SJSA1 (cell line): ENCODE measurements at regions not wholly inside any gene's neighbourhood (a gene's known extent, or its start where the extent isn't known, plus 50 kb on each side); places are given as distances from the start of the nearest gene placed in this dataset.
"Not testable (repeated sequence)": the region's sequence is repeated elsewhere in the genome, so short reads cannot be mapped to it uniquely, and the experiment has no call there.

Experiments
- DNase-seq, 2 experiments: peaks; one replicate each; pipeline ENCODE4 v3.0.0-alpha.2; 2015 to 2020; ENCODE audit warnings: low spot score in 2 of 2, low read depth in 1 of 2
- H3K27ac ChIP-seq: fragments of 250-450 bp; sonication (Bioruptor Pico); 2 replicates; pipeline ENCODE4 v1.5.1; 2020; ENCODE audit warnings: mild to moderate bottlenecking, moderate library complexity
- H3K27me3 ChIP-seq: fragments of 250-450 bp; sonication (Bioruptor Pico); replicated peaks from 2 replicates; pipeline ENCODE4 v1.5.1; 2020; ENCODE audit warnings: mild to moderate bottlenecking, moderate library complexity
- H3K36me3 ChIP-seq: fragments of 250-450 bp; sonication (Bioruptor Pico); 2 replicates; pipeline ENCODE4 v1.5.1; 2020; ENCODE audit warnings: mild to moderate bottlenecking
- H3K4me1 ChIP-seq: fragments of 250-450 bp; sonication (Bioruptor Pico); replicated peaks from 2 replicates; pipeline ENCODE4 v1.6.1; 2021; ENCODE audit warnings: mild to moderate bottlenecking
- H3K4me3 ChIP-seq: fragments of 250-450 bp; sonication (Bioruptor Pico); 2 replicates; pipeline ENCODE4 v1.5.1; 2020; ENCODE audit warnings: mild to moderate bottlenecking
- H3K9me3 ChIP-seq: fragments of 250-450 bp; sonication (Bioruptor Pico); replicated peaks from 2 replicates; pipeline ENCODE4 v1.5.1; 2020; ENCODE audit warnings: mild to moderate bottlenecking

DNA sequence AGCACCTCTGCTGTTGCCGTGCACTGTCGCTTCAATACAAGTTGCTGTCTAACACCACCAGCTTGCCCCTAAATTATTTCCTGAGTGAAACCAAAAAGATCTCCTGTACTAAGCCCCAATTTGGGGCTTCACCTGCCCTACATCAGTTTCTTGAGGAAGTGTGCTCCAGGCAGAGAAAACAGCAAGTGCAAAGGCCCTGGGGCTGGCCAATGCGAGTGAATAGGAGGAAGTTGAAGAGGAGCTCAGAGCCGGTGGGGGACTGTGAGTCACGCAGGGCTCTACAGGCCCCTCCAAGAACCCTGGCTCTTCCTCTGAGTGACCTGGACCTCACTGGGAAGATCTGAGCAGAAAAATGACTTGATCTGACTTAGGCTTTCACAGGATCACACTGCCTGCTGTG lies 117.2 kb downstream of the IPO8 start:
- H3K4me1 ChIP-seq = no peaks in the 10 kb centered on the region
- H3K36me3 ChIP-seq = no peaks in the 10 kb centered on the region
- H3K4me3 ChIP-seq = no peak overlapping the region
- no peaks in the 10 kb centered on the region for H3K9me3 ChIP-seq
- H3K27ac ChIP-seq = no peak overlapping the region
- no peak for DNase-seq
- H3K27me3 ChIP-seq = no peaks in the 10 kb centered on the region

DNA sequence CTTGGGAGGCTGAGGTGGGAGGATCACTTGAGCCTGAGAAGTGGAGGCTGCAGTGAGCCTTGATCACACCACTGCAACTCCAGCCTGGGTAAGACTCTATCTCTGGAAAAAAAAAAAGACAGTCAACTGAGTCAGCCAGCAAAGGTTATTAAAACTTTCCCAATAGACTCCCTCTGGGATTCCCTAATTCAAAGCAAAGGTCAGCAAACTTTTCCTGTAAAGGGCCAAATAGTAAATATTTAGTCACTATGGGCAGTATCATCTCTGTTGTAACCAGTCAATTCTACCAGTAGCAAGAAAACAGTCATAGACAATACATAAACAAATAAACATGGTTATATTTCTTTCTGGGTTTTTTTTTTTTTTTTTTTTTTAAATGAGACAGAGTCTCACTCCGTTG lies 122.5 kb downstream of the IPO8 start:
- Histone ChIP-seq H3K4me1 (no peaks in the 10 kb centered on the region), H3K4me3 (no peak overlapping the region), H3K36me3 (no peaks in the 10 kb centered on the region), H3K27ac (no peak overlapping the region), H3K27me3 (no peaks in the 10 kb centered on the region), H3K9me3 (no peaks in the 10 kb centered on the region)
- no peak for DNase-seq

DNA sequence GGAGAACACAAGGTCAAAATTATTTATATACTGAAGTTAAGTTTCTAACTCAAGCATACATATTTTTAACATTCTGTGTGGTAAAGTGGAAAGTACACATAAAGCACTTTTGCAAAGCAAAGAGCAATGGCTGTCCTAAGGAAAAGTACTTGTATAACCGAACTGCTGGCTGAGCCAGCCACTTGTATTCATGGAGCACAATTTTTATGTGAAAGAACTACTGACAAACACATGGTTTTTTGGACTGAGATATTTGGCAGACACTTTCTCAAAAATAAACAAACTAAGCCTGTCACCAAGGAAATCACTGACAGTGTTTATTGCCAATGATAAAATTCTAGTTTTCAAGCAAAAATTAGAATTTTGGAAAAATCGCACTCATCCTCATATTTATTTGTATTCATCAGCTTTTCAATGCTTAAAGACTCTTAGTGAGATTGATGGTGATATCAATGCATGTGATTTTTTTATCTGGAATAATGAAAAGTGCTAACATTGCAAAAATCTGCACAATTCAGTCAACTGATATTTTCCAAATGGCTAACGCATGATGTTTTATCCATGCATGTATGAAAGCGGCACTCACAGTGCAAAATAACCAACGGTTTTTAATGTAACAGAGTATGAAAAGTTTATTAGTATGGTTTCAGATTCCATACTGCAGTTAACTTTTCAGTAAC lies 125.3 kb downstream of the IPO8 start:
- no peak for DNase-seq
- H3K27ac ChIP-seq = no peak overlapping the region
- H3K4me3 ChIP-seq = no peak overlapping the region
- no peaks in the 10 kb centered on the region for H3K9me3 ChIP-seq
- no peaks in the 10 kb centered on the region for H3K27me3 ChIP-seq
- H3K36me3 ChIP-seq = no peaks in the 10 kb centered on the region
- no peaks in the 10 kb centered on the region for H3K4me1 ChIP-seq

DNA sequence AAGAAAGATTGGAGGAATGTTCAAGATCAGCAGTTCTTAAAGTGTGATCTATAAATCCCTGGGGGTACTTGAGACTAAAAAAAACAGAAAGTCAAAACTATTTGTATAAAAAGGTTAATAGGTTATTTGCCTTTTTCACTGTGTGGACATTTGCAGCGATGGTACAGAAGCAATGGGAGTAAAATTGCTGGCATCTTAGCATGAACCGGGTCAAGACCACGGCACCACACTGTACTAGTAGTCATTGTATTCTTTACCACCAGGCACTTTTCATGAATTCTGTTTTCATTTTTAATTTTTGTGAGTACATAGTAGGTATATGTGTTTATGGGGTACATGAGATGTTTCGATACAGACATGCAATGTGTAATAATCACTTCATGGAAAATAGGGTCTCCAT lies 126.2 kb downstream of the IPO8 start:
- H3K9me3 ChIP-seq = no peaks in the 10 kb centered on the region
- no peaks in the 10 kb centered on the region for H3K27me3 ChIP-seq
- H3K36me3 ChIP-seq = no peaks in the 10 kb centered on the region

DNA sequence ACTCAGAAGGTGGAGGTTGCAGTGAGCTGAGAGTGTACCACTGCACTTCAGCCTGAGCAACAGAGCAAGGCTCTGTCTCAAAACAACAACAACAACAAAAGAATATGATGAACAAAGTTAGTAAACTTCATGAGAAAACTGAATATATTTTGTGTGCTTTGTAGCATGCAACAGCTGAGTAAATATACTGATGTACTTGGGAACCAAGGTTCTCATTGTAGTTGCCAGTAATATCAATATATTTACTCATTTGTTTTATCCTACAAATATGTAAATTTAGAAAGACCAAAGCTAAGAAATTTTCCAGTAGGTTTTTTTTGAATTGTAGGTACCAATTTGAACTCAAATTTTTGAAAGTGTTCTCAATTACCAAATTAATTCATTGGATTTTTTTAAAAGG lies 127.2 kb downstream of the IPO8 start:
- Histone ChIP-seq H3K4me3 (no peak overlapping the region), H3K36me3 (no peaks in the 10 kb centered on the region), H3K9me3 (no peaks in the 10 kb centered on the region), H3K27ac (no peak overlapping the region), H3K4me1 (no peaks in the 10 kb centered on the region), H3K27me3 (no peaks in the 10 kb centered on the region)
- no peak for DNase-seq

More for the DNA sequence above, 126.2 kb downstream of the IPO8 start:
- Histone ChIP-seq H3K4me3 (no peak overlapping the region), H3K4me1 (no peaks in the 10 kb centered on the region), H3K27ac (no peak overlapping the region)
- no peak for DNase-seq

DNA sequence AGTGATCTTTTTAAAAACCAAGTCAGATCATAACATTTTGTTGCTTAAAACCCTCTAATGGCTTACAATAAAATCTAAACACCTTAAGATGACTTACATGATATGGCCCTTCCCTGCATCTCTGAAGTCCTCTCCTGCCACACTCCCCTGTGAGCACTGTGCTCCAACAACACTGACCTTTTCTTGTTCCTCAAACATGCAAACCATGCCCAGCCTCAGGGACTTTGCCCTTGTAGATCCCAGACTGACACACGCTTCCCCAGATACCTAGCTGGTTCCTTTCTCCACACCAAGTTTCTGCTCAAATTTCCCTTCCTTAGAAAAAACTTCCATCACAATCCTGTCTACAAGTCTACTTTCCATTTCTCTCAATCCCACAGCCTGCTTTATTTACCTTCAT lies 128.6 kb downstream of the IPO8 start:
- no peaks in the 10 kb centered on the region for H3K9me3 ChIP-seq
- no peaks in the 10 kb centered on the region for H3K4me1 ChIP-seq
- no peak overlapping the region for H3K4me3 ChIP-seq
- no peaks in the 10 kb centered on the region for H3K36me3 ChIP-seq
- no peaks in the 10 kb centered on the region for H3K27me3 ChIP-seq
- no peak overlapping the region for H3K27ac ChIP-seq
- no peak for DNase-seq

DNA sequence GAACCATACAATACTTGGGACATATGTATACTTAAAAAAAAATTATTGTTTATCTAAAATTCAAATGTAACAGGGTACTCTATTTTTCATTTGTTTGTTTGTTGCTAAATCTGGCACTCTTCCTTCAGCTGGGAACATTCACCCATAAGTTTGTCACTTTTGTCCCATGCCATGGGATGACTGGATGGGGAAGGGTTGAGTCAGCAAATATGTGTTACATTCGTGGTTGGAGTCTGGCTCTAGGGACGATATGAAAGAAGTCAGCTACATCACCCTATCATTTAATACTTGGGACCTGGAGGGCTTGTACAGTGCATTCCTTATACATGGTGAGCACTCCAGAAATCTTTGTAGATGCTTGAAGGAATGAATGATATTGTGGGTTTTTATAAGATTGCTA lies 131.3 kb downstream of the IPO8 start:
- no peaks in the 10 kb centered on the region for H3K9me3 ChIP-seq
- H3K4me1 ChIP-seq = no peaks in the 10 kb centered on the region
- no peaks in the 10 kb centered on the region for H3K36me3 ChIP-seq
- DNase-seq = no peak
- no peaks in the 10 kb centered on the region for H3K27me3 ChIP-seq
- no peak overlapping the region for H3K27ac ChIP-seq
- no peak overlapping the region for H3K4me3 ChIP-seq

DNA sequence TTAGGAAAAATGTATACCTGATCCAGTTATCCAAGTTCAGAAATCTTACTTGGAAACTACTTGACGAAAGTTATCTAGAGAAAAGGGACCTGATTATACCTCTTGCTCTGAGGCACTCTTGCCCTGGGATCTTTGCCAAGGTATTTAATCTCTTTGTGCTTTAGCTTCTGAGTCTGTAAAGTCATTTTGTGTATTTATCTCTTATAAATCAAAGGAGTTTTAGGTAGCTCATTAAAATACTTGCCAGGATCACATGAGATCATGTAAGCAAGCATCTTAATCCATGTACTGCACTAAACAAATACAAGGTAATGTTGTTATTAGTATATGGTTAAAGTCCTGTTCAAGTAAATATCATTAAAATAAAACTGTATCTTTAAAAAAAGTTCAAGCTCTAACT lies 147.5 kb downstream of the IPO8 start:
- no peaks in the 10 kb centered on the region for H3K9me3 ChIP-seq
- H3K4me3 ChIP-seq = no peak overlapping the region
- no peak for DNase-seq
- no peaks in the 10 kb centered on the region for H3K4me1 ChIP-seq
- no peaks in the 10 kb centered on the region for H3K27me3 ChIP-seq
- H3K36me3 ChIP-seq = no peaks in the 10 kb centered on the region
- H3K27ac ChIP-seq = no peak overlapping the region

DNA sequence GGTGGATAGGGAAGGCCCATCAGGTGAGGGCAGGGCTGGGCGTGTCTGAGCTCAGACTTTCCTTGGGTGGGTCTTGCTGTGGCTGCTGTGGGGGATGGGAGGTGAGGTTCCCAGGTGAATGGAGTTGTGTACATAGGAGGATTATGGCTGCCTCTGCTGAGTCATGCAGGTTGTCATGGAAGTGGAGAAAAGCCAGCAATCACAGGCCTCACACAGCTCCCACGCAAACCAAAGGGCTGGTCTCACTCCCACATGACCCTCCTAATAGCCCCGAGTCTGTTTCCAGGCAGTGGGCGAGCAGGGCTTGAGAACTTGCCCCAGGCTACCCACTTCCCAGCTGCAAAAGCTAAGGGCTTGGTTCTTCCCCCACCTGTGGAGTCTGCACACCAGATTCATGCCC lies 149.5 kb downstream of the IPO8 start:
- Histone ChIP-seq H3K4me3 (no peak overlapping the region), H3K4me1 (no peaks in the 10 kb centered on the region), H3K27me3 (no peaks in the 10 kb centered on the region), H3K36me3 (no peaks in the 10 kb centered on the region), H3K27ac (no peak overlapping the region), H3K9me3 (0 out of 2 replicates have a peak, but pooled peaks cover 1% of the 10 kb centered on the region)
- no peak for DNase-seq

DNA sequence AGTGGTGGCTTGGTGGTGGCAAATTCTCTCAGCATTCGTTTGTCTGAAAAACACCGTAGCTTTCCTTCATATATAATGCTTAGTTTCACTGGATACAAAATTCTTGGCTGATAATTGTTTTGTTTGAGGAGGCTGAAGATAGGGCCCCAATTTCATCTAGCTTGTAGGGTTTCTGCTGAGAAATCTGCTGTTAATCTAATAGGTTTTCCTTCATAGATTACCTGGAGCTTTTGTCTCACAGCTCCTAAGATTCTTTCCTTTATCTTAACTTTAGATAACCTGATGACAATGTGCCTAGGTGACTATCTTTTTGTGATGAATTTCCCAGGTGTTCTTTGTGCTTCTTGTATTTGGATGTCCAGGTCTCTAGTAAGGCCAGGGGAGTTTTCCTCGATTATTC lies 151.0 kb downstream of the IPO8 start:
- H3K27ac ChIP-seq, H3K4me1 ChIP-seq, H3K4me3 ChIP-seq, H3K9me3 ChIP-seq, DNase-seq, H3K36me3 ChIP-seq, H3K27me3 ChIP-seq: not testable (repeated sequence)

DNA sequence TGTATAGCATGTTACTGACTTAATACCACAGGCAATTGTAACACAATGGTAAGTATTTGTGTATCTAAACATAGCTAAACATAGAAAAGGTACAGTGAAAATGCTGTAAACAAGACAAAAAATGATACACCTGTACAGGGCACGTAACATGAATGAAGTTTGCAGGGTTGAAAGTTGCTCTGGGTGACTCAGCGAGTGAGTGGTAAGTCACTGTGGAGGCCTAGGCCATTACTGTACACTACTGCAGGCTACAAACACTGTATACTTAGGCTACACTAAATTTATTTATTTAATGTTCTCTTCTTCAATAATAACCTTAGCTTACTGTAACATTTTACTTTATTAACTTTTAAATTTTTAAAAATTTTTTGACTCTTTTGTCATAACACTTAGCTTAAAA lies 158.4 kb downstream of the IPO8 start:
- Histone ChIP-seq H3K36me3 (no peaks in the 10 kb centered on the region), H3K4me1 (peaks cover 16% of the 10 kb centered on the region), H3K9me3 (0 out of 2 replicates have a peak, but pooled peaks cover 3% of the 10 kb centered on the region), H3K27ac (no peak overlapping the region), H3K4me3 (no peak overlapping the region), H3K27me3 (no peaks in the 10 kb centered on the region)
- DNase-seq = no peak

DNA sequence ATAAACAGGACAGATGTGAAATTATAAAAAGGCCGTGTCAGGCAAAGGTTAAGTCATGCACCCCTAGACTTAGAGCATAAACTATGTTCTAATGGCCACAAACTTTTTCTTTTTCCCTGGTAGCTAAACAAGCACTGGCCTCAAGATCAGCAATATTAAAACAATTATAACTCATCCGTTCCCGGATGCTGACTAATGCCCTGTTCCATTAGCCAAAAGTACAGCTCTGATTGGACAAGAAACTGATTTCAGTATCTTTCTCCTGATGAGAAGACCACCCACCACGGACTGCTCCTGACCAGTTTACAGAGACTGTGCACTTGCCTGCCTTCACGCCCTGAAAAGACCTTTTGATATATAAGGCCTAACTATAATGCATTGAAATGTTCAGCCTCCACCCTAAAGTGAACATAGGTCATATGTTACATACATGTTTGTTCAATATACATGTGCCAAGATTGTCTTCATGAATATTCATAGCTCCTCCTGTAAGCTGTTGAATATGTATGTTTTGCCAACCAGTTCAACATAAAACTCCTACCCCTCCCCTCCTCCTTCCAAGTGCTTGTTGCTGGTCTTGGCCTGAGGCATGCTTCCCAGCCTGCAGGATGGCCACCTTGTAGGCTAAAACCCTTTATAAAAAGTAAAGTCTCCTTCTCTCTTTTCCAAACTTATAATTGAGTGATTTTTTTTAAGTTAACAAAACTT lies 162.0 kb downstream of the IPO8 start:
- Histone ChIP-seq H3K27me3 (no peaks in the 10 kb centered on the region; the same call in 1 of the 2 replicates), H3K4me3 (no peak overlapping the region), H3K36me3 (no peaks in the 10 kb centered on the region), H3K27ac (no peak overlapping the region), H3K9me3 (no peaks in the 10 kb centered on the region), H3K4me1 (peaks cover 16% of the 10 kb centered on the region)
- peak; percentile 54 to 61 for DNase-seq

DNA sequence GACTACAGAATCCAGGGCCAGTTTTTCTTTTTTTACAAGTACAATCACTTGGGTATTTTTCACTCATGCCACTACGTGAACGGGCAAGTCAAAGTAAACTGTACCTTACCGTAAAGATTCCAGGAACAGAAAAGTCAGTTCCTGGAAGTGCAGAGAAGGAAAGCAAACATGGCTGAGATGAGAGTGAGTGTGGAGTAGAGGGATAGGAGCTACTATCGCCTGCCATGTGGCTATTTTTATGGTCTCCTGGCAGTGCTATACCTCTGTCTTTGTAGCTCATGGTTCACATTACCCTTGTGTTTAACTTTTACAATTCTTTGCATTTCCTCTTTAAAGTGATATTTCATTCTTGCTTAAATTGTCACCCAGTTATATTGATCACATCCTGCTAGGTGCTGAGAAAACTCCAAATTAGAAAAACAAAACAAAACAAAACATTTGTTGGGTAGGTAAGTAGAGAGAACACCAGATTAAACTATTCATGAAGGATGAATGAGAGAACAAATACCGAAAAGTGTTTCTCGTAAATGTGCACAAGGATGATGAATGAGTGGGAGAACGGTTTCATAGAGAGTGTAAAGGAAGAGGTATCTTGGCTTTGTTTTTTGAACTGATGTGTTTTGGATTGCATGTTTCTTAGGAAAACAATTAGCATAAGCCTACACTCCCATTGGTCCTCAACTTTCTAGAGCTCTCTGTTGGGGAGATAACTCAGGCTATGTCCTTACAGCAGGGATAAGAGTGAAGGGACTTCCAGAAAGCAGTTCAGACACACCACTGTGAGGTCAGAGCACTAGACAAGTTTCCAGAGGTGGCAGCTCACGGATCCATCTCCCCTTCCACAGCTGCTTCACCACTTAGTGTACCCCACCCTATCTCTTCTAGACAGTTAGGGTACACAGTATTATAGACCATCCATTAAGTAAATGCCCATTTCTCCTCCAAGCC lies 163.7 kb downstream of the IPO8 start:
- Histone ChIP-seq H3K27ac (no peak overlapping the region), H3K4me1 (peaks cover 16% of the 10 kb centered on the region), H3K9me3 (no peaks in the 10 kb centered on the region), H3K27me3 (no peaks in the 10 kb centered on the region; the same call in 1 of the 2 replicates), H3K4me3 (no peak overlapping the region), H3K36me3 (no peaks in the 10 kb centered on the region)
- no peak for DNase-seq
